ENCODE measurements at regions not wholly inside any gene's neighbourhood (a gene's known extent, or its start where the extent isn't known, plus 50 kb on each side); places are given as distances from the start of the nearest gene placed in this dataset.

GRCh38 chr13:107580741-107581412, 634.5 kb downstream of the LIG4 start:
- no peak for DNase-seq

GRCh38 chr13:107576430-107576829, 638.9 kb downstream of the LIG4 start:
- no peak for DNase-seq

GRCh38 chr13:107574517-107575210, 640.7 kb downstream of the LIG4 start:
- DNase-seq = no peak

- no peak for DNase-seq
These were observed 642.2 kb downstream of the LIG4 start for GRCh38 chr13:107573184-107573583.

- no peak for DNase-seq
These were observed 643.2 kb downstream of the LIG4 start for GRCh38 chr13:107572156-107572555.

- no peak for DNase-seq
These were observed 647.2 kb downstream of the LIG4 start for GRCh38 chr13:107568181-107568580.

- peak in 1 of 51 donors; percentile 11 for DNase-seq
These were observed 652.0 kb downstream of the LIG4 start for GRCh38 chr13:107563099-107563925.

- no peak for DNase-seq
These were observed 653.1 kb downstream of the LIG4 start for GRCh38 chr13:107562203-107562602.

GRCh38 chr13:107554460-107554859, 660.9 kb downstream of the LIG4 start:
- no peak for DNase-seq

- DNase-seq = no peak
These were observed 661.5 kb downstream of the LIG4 start for GRCh38 chr13:107553838-107554237.

- DNase-seq = no peak
These were observed 663.8 kb downstream of the LIG4 start for GRCh38 chr13:107551521-107551920.

- no peak for DNase-seq
These were observed 667.0 kb downstream of the LIG4 start for GRCh38 chr13:107548338-107548737.

- DNase-seq = peak in 1 of 51 donors; percentile 7
These were observed 669.3 kb downstream of the LIG4 start for GRCh38 chr13:107545946-107546502.

- no peak for DNase-seq
These were observed 680.8 kb downstream of the LIG4 start for GRCh38 chr13:107534548-107534947.

- DNase-seq = no peak
These were observed 683.5 kb downstream of the LIG4 start for GRCh38 chr13:107531816-107532215.

GRCh38 chr13:107531180-107531579, 684.2 kb downstream of the LIG4 start:
- DNase-seq = no peak

GRCh38 chr13:107529035-107529434, 686.3 kb downstream of the LIG4 start:
- DNase-seq = no peak

- no peak for DNase-seq
These were observed 696.6 kb downstream of the LIG4 start for GRCh38 chr13:107518780-107519179.

- DNase-seq = no peak
These were observed 697.0 kb downstream of the LIG4 start for GRCh38 chr13:107518292-107518691.

GRCh38 chr13:107516517-107516916, 698.8 kb downstream of the LIG4 start:
- no peak for DNase-seq

- no peak for DNase-seq
These were observed 702.8 kb downstream of the LIG4 start for GRCh38 chr13:107512551-107512950.

GRCh38 chr13:107497661-107498060, 717.7 kb downstream of the LIG4 start:
- no peak for DNase-seq

Data from hypothalamus (tissue), 51 donors.